GM23338 (cell line): ENCODE measurements at regions not wholly inside any gene's neighbourhood (a gene's known extent, or its start where the extent isn't known, plus 50 kb on each side); places are given as distances from the start of the nearest gene placed in this dataset.

Experiments
- CREB1 ChIP-seq: fragments of 250-450 bp; sonication (Bioruptor Pico); IDR thresholded peaks from 2 replicates; pipeline ENCODE4 v1.5.0; 2020; ENCODE audit warnings: low read depth, mild to moderate bottlenecking, moderate library complexity
- CTCF ChIP-seq, 2 experiments: fragments of 200-600 bp in 1 of 2; sonication (generic) in 1 of 2; conservative IDR thresholded peaks; 2 replicates each; pipeline versions ENCODE4 v1.5.1 to v1.6.1; 2016 to 2017; ENCODE audit warnings: antibody characterized with exemption in 2 of 2, low read depth in 2 of 2, mild to moderate bottlenecking in 2 of 2, moderate library complexity in 1 of 2
- ETS1 ChIP-seq: IDR thresholded peaks from 2 replicates; pipeline ENCODE4 v1.6.1; 2016; ENCODE audit warnings: antibody characterized with exemption
- EZH2 ChIP-seq: fragments of 200-600 bp; sonication (generic); IDR thresholded peaks from one replicate; pipeline ENCODE4 v1.8.0; 2017; ENCODE audit warnings: antibody characterized with exemption, mild to moderate bottlenecking, low read depth; ENCODE audit not compliant: unreplicated experiment
- EZH2phosphoT487 ChIP-seq: fragments of 200-600 bp; sonication (generic); IDR thresholded peaks from one replicate; pipeline ENCODE4 v1.8.1; 2018; ENCODE audit warnings: antibody characterized with exemption; ENCODE audit not compliant: unreplicated experiment
- JUNB ChIP-seq: IDR thresholded peaks from one replicate; pipeline ENCODE4 v1.6.1; 2016; ENCODE audit warnings: antibody characterized with exemption; ENCODE audit not compliant: unreplicated experiment
- NANOG ChIP-seq: IDR thresholded peaks from 2 replicates; pipeline ENCODE4 v1.6.1; 2016; ENCODE audit warnings: antibody characterized with exemption, borderline replicate concordance
- POLR2AphosphoS5 ChIP-seq: IDR thresholded peaks from 2 replicates; pipeline ENCODE4 v1.6.1; 2016; ENCODE audit warnings: antibody characterized with exemption, low read depth
- REST ChIP-seq: IDR thresholded peaks from one replicate; pipeline ENCODE4 v1.6.1; 2018; ENCODE audit warnings: antibody characterized with exemption; ENCODE audit not compliant: unreplicated experiment
- STAT1 ChIP-seq: IDR thresholded peaks from one replicate; pipeline ENCODE4 v1.6.1; 2016; ENCODE audit warnings: antibody characterized with exemption; ENCODE audit not compliant: unreplicated experiment
- ZNF331 ChIP-seq: fragments of 250-450 bp; sonication (Bioruptor Pico); IDR thresholded peaks from 2 replicates; pipeline ENCODE4 v1.5.0; 2020; ENCODE audit warnings: low read depth, mild to moderate bottlenecking, moderate library complexity

- no peak for TF ChIP-seq CTCF (conservative IDR thresholded peaks at IDR 0.05; ENCODE audit: low read depth in 2 of 2)
- TF ChIP-seq JUNB, result no peak
- no peak for TF ChIP-seq EZH2
- TF ChIP-seq POLR2AphosphoS5, result no peak
- no peak for TF ChIP-seq REST
- no peak for TF ChIP-seq ETS1
- TF ChIP-seq EZH2phosphoT487, result no peak
- no peak for TF ChIP-seq ZNF331 (CRISPR knock-in tag)
- TF ChIP-seq NANOG, result no peak
- no peak for TF ChIP-seq CREB1 (CRISPR knock-in tag)
- no peak for TF ChIP-seq STAT1
Observed at GRCh38 chr7:121456785-121457359, 60.8 kb upstream of the FAM3C start.
